GM23338 (cell line): ENCODE measurements at regions not wholly inside any gene's neighbourhood (a gene's known extent, or its start where the extent isn't known, plus 50 kb on each side); places are given as distances from the start of the nearest gene placed in this dataset.

ENCODE experiments used
- ATAC-seq: fragments of 200-7000 bp; cut with Tn5 transposase; 3 replicates; pipeline ENCODE4 v1.9.1; 2020
- DNase-seq: peaks from one replicate; pipeline ENCODE4 v3.0.0-alpha.2; 2015; ENCODE audit warnings: low spot score
- H2AFZ ChIP-seq: fragments of 200-600 bp; sonication (generic); 2 replicates; pipeline ENCODE4 v1.8.0; 2016; ENCODE audit warnings: antibody characterized with exemption, mild to moderate bottlenecking, moderate library complexity
- H3F3A ChIP-seq: fragments of 200-600 bp; sonication (generic); replicated peaks from 2 replicates; pipeline ENCODE4 v1.8.0; 2017; ENCODE audit warnings: antibody characterized with exemption, mixed run types, low read depth
- H3K27ac ChIP-seq: fragments of 200-600 bp; sonication (generic); 2 replicates; pipeline ENCODE4 v1.6.1; 2016; ENCODE audit warnings: low read depth
- H3K27me3 ChIP-seq: fragments of 200-600 bp; sonication (generic); 2 replicates; pipeline ENCODE4 v1.8.0; 2016; ENCODE audit warnings: mild to moderate bottlenecking, mixed run types, moderate library complexity; ENCODE audit not compliant: insufficient read depth
- H3K36me3 ChIP-seq: fragments of 200-600 bp; sonication (generic); 2 replicates; pipeline ENCODE4 v1.8.0; 2016; ENCODE audit warnings: mild to moderate bottlenecking; ENCODE audit not compliant: insufficient read depth
- H3K4me1 ChIP-seq: fragments of 200-600 bp; sonication (generic); 2 replicates; pipeline ENCODE4 v1.8.0; 2016; ENCODE audit warnings: mild to moderate bottlenecking, moderate library complexity; ENCODE audit not compliant: insufficient read depth
- H3K4me2 ChIP-seq: fragments of 200-600 bp; sonication (generic); 2 replicates; pipeline ENCODE4 v1.7.1; 2017; ENCODE audit warnings: mixed run types
- H3K4me3 ChIP-seq: fragments of 200-600 bp; sonication (generic); 2 replicates; pipeline ENCODE4 v1.6.1; 2016; ENCODE audit warnings: mixed run types
- H3K79me2 ChIP-seq: fragments of 200-600 bp; sonication (generic); replicated peaks from 2 replicates; pipeline ENCODE4 v1.8.0; 2017; ENCODE audit warnings: mild to moderate bottlenecking; ENCODE audit not compliant: insufficient read depth
- H3K9me2 ChIP-seq: fragments of 200-600 bp; sonication (generic); 2 replicates; pipeline ENCODE4 v1.8.0; 2017; ENCODE audit not compliant: insufficient read depth
- H4K20me1 ChIP-seq: fragments of 200-600 bp; sonication (generic); replicated peaks from 2 replicates; pipeline ENCODE4 v1.8.0; 2017; ENCODE audit warnings: mild to moderate bottlenecking; ENCODE audit not compliant: insufficient read depth
- H3K27ac Mint-ChIP-seq: 2 replicates; pipeline ENCODE4 v1.8.0; 2020; ENCODE audit warnings: inconsistent platforms, mild to moderate bottlenecking, moderate library complexity, mixed read lengths
- H3K27me3 Mint-ChIP-seq: 3 replicates; pipeline ENCODE4 v1.8.0; 2022; ENCODE audit warnings: low read depth, mild to moderate bottlenecking, moderate library complexity, mixed read lengths, inconsistent platforms; ENCODE audit not compliant: insufficient read depth, poor library complexity
- H3K36me3 Mint-ChIP-seq: 3 replicates; pipeline ENCODE4 v1.8.0; 2021; ENCODE audit warnings: low read depth, mild to moderate bottlenecking, inconsistent platforms, moderate library complexity, mixed read lengths
- H3K4me1 Mint-ChIP-seq: 3 replicates; pipeline ENCODE4 v1.8.0; 2020; ENCODE audit warnings: mild to moderate bottlenecking, inconsistent platforms, mixed read lengths
- H3K4me3 Mint-ChIP-seq: 3 replicates; pipeline ENCODE4 v1.8.0; 2021; ENCODE audit warnings: moderate library complexity, mild to moderate bottlenecking, inconsistent platforms, mixed read lengths
- H3K9me3 Mint-ChIP-seq: 3 replicates; pipeline ENCODE4 v1.8.0; 2020; ENCODE audit warnings: moderate library complexity, mild to moderate bottlenecking, inconsistent platforms, mixed read lengths
- CREB1 ChIP-seq: fragments of 250-450 bp; sonication (Bioruptor Pico); IDR thresholded peaks from 2 replicates; pipeline ENCODE4 v1.5.0; 2020; ENCODE audit warnings: low read depth, mild to moderate bottlenecking, moderate library complexity
- CTCF ChIP-seq, 2 experiments: fragments of 200-600 bp in 1 of 2; sonication (generic) in 1 of 2; conservative IDR thresholded peaks; 2 replicates each; pipeline versions ENCODE4 v1.5.1 to v1.6.1; 2016 to 2017; ENCODE audit warnings: antibody characterized with exemption in 2 of 2, low read depth in 2 of 2, mild to moderate bottlenecking in 2 of 2, moderate library complexity in 1 of 2
- EZH2 ChIP-seq: fragments of 200-600 bp; sonication (generic); IDR thresholded peaks from one replicate; pipeline ENCODE4 v1.8.0; 2017; ENCODE audit warnings: antibody characterized with exemption, mild to moderate bottlenecking, low read depth; ENCODE audit not compliant: unreplicated experiment
- NANOG ChIP-seq: IDR thresholded peaks from 2 replicates; pipeline ENCODE4 v1.6.1; 2016; ENCODE audit warnings: antibody characterized with exemption, borderline replicate concordance
- REST ChIP-seq: IDR thresholded peaks from one replicate; pipeline ENCODE4 v1.6.1; 2018; ENCODE audit warnings: antibody characterized with exemption; ENCODE audit not compliant: unreplicated experiment
- STAT1 ChIP-seq: IDR thresholded peaks from one replicate; pipeline ENCODE4 v1.6.1; 2016; ENCODE audit warnings: antibody characterized with exemption; ENCODE audit not compliant: unreplicated experiment
- ZNF331 ChIP-seq: fragments of 250-450 bp; sonication (Bioruptor Pico); IDR thresholded peaks from 2 replicates; pipeline ENCODE4 v1.5.0; 2020; ENCODE audit warnings: low read depth, mild to moderate bottlenecking, moderate library complexity
- ZNF462 ChIP-seq: fragments of 250-450 bp; sonication (Bioruptor Pico); IDR thresholded peaks from 2 replicates; pipeline ENCODE4 v1.5.0; 2020; ENCODE audit warnings: mild to moderate bottlenecking, moderate library complexity
- TF ChIP-seq, protein P1 (sequence below): IDR thresholded peaks from 2 replicates; pipeline ENCODE4 v1.6.1; 2016; ENCODE audit warnings: antibody characterized with exemption

DNA sequence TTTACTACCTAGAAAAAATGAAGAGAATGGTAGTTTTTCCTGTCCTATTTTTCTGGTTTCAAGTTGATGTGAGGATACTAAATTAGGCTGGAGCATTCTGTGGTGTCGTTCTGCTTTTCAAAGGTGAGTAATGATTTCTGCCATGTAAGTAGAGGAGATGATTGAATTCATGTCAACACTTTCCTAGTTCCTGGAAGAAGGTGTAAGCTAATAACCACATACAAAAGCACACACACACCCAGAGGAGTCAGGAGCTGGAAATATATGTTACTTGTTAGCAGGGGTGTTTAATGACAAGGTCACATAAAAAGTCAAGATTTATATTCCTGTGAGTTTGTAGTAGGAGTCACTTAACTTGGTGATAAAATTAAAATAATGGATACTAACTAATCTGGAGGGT lies 172.1 kb downstream of the TMX3 start (continued):
- TF ChIP-seq ZNF462 (CRISPR knock-in tag) = no peak
- TF ChIP-seq CTCF (conservative IDR thresholded peaks at IDR 0.05; ENCODE audit: low read depth in 2 of 2) = no peak

DNA sequence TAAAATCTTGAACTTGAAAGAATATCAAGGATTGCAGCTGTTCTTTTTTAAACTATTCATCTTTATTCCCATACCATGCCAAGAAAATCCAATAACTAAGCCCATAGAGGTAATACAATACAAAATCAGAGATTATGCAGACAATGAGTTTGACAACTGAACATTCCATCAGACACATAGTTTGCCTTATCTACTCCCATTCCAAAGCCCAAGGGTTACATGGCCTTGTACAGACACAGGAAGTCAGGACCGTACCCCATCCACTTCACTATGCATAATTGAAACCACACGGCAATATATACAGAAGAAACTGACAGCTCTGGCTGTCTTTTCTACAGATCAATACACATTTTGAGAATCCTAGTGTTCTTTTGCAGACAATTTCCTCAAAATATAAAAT lies 181.3 kb downstream of the TMX3 start:
- peaks cover 12% of the 10 kb centered on the region; the same call in 2 of the 3 replicates for H3K4me1 Mint-ChIP-seq
- Histone ChIP-seq H3K4me3 (no peak overlapping the region), H3K4me1 (peaks cover 4% of the 10 kb centered on the region; the same call in 1 of the 2 replicates), H3K27me3 (no peaks in the 10 kb centered on the region), H3K27ac (no peak overlapping the region), H3K36me3 (no peaks in the 10 kb centered on the region), H2AFZ (no peak overlapping the region), H3K4me2 (no peak overlapping the region), H3K79me2 (no peaks in the 10 kb centered on the region), H4K20me1 (no peaks in the 10 kb centered on the region), H3F3A (no peaks in the 10 kb centered on the region), H3K9me2 (no peaks in the 10 kb centered on the region)
- no peak overlapping the region for H3K4me3 Mint-ChIP-seq
- H3K9me3 Mint-ChIP-seq = no peaks in the 10 kb centered on the region
- ATAC-seq (no peak), DNase-seq (no peak)
- H3K27me3 Mint-ChIP-seq = no peaks in the 10 kb centered on the region
- no peak overlapping the region for H3K27ac Mint-ChIP-seq
- H3K36me3 Mint-ChIP-seq = no peaks in the 10 kb centered on the region
- TF ChIP-seq REST (no peak), CREB1 (CRISPR knock-in tag) (no peak), STAT1 (no peak), ZNF331 (CRISPR knock-in tag) (no peak), NANOG (no peak), EZH2 (no peak)
- TF ChIP-seq, protein P1, sequence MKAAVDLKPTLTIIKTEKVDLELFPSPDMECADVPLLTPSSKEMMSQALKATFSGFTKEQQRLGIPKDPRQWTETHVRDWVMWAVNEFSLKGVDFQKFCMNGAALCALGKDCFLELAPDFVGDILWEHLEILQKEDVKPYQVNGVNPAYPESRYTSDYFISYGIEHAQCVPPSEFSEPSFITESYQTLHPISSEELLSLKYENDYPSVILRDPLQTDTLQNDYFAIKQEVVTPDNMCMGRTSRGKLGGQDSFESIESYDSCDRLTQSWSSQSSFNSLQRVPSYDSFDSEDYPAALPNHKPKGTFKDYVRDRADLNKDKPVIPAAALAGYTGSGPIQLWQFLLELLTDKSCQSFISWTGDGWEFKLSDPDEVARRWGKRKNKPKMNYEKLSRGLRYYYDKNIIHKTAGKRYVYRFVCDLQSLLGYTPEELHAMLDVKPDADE = no peak
